Endodermal cell (in vitro differentiated cells): ENCODE measurements at regions not wholly inside any gene's neighbourhood (a gene's known extent, or its start where the extent isn't known, plus 50 kb on each side); places are given as distances from the start of the nearest gene placed in this dataset.

Experiments used
- DNase-seq: peaks from one replicate; pipeline ENCODE4 v3.0.0-alpha.2; 2017
- H3K27ac ChIP-seq: 2 replicates; pipeline ENCODE4 v1.5.1; 2013; ENCODE audit warnings: mild to moderate bottlenecking, low read depth, low read length, moderate library complexity
- H3K27me3 ChIP-seq: 2 replicates; pipeline ENCODE4 v1.6.1; 2013; ENCODE audit warnings: mild to moderate bottlenecking, low read length, moderate library complexity; ENCODE audit not compliant: insufficient read depth, control insufficient read depth, poor library complexity, severe bottlenecking
- H3K36me3 ChIP-seq: 2 replicates; pipeline ENCODE4 v1.7.0; 2013; ENCODE audit warnings: mild to moderate bottlenecking, low read length, moderate library complexity; ENCODE audit not compliant: control insufficient read depth, insufficient read depth
- H3K4me1 ChIP-seq: one replicate; pipeline ENCODE4 v1.7.0; 2013; ENCODE audit warnings: low read length; ENCODE audit not compliant: control insufficient read depth, insufficient read depth
- H3K4me3 ChIP-seq: 2 replicates; pipeline ENCODE4 v1.5.1; 2013; ENCODE audit warnings: mild to moderate bottlenecking, low read length, moderate library complexity
- H3K9ac ChIP-seq: 2 replicates; pipeline ENCODE4 v1.6.1; 2013; ENCODE audit warnings: mild to moderate bottlenecking, low read length, moderate library complexity; ENCODE audit not compliant: poor library complexity, severe bottlenecking; ENCODE audit errors: extremely low read depth
- H3K9me3 ChIP-seq: 2 replicates; pipeline ENCODE4 v1.6.1; 2013; ENCODE audit warnings: mild to moderate bottlenecking, low read length, moderate library complexity; ENCODE audit not compliant: control insufficient read depth
- H3K27ac Mint-ChIP-seq: 2 replicates; pipeline ENCODE4 v1.8.0; 2020; ENCODE audit warnings: mixed read lengths
- H3K27me3 Mint-ChIP-seq: 2 replicates; pipeline ENCODE4 v1.8.0; 2021; ENCODE audit warnings: mild to moderate bottlenecking, mixed read lengths; ENCODE audit not compliant: insufficient read depth
- H3K36me3 Mint-ChIP-seq: 2 replicates; pipeline ENCODE4 v1.8.0; 2020; ENCODE audit warnings: low read depth, mixed read lengths
- H3K4me1 Mint-ChIP-seq: 2 replicates; pipeline ENCODE4 v1.8.0; 2020; ENCODE audit warnings: mixed read lengths
- H3K4me3 Mint-ChIP-seq: 2 replicates; pipeline ENCODE4 v1.8.0; 2020; ENCODE audit warnings: mild to moderate bottlenecking, moderate library complexity, mixed read lengths
- H3K9me3 Mint-ChIP-seq: 2 replicates; pipeline ENCODE4 v1.8.0; 2020; ENCODE audit warnings: mild to moderate bottlenecking, mixed read lengths
- CTCF ChIP-seq: fragments of 200-600 bp; sonication (generic); conservative IDR thresholded peaks from 2 replicates; pipeline ENCODE4 v1.5.0; 2021; ENCODE audit warnings: antibody characterized with exemption, mild to moderate bottlenecking
- WGBS, 2 experiments: methylation state at CpG; one replicate each; pipeline versions ENCODE4 v1.1.5 to v1.1.7; 2013; ENCODE audit warnings: missing lambda C conversion rate in 2 of 2, mixed read lengths in 1 of 2; ENCODE audit not compliant: insufficient coverage in 1 of 2, insufficient read length in 1 of 2; 5-methylcytosine and 5-hydroxymethylcytosine counted together

GRCh38 chr11:106457727-106458126, 380.3 kb downstream of the AASDHPPT start:
- H3K4me1 Mint-ChIP-seq = peaks cover 41% of the 10 kb centered on the region
- Histone ChIP-seq H3K9me3 (peaks cover 6% of the 10 kb centered on the region), H3K27me3 (peaks cover 27% of the 10 kb centered on the region), H3K4me3 (no peak overlapping the region), H3K36me3 (no peaks in the 10 kb centered on the region), H3K4me1 (peaks cover 7% of the 10 kb centered on the region), H3K9ac (no peak overlapping the region), H3K27ac (no peak overlapping the region)
- no peak for TF ChIP-seq CTCF
- DNase-seq = no peak
- no peaks in the 10 kb centered on the region for H3K36me3 Mint-ChIP-seq
- peaks cover 2% of the 10 kb centered on the region for H3K9me3 Mint-ChIP-seq
- H3K27ac Mint-ChIP-seq = no peak overlapping the region
- H3K4me3 Mint-ChIP-seq = no peak overlapping the region
- H3K27me3 Mint-ChIP-seq = peaks cover 7% of the 10 kb centered on the region
- 100% methylated on average over 1 of the region's 1 CpG; no CpG with 5 or more reads in 1 of the 2 experiments for WGBS, 2 experiments

GRCh38 chr11:106459135-106459534, 381.7 kb downstream of the AASDHPPT start:
- no peak overlapping the region for H3K9ac ChIP-seq
- peaks cover 7% of the 10 kb centered on the region for H3K27me3 Mint-ChIP-seq
- WGBS, 2 experiments = 78 to 87% methylated on average over 2 to 3 of the region's 3 CpGs
- no peak for TF ChIP-seq CTCF
- H3K4me1 Mint-ChIP-seq = peaks cover 53% of the 10 kb centered on the region
- H3K4me1 ChIP-seq = peaks cover 7% of the 10 kb centered on the region
- no peaks in the 10 kb centered on the region for H3K36me3 Mint-ChIP-seq
- peaks cover 32% of the 10 kb centered on the region for H3K27me3 ChIP-seq
- no peak overlapping the region for H3K27ac Mint-ChIP-seq
- no peak overlapping the region for H3K27ac ChIP-seq
- H3K36me3 ChIP-seq = no peaks in the 10 kb centered on the region
- H3K4me3 ChIP-seq = no peak overlapping the region
- no peaks in the 10 kb centered on the region for H3K9me3 ChIP-seq
- no peaks in the 10 kb centered on the region for H3K9me3 Mint-ChIP-seq
- H3K4me3 Mint-ChIP-seq = no peak overlapping the region
- DNase-seq = no peak

- Histone ChIP-seq H3K36me3 (no peaks in the 10 kb centered on the region), H3K9ac (no peak overlapping the region), H3K4me1 (peaks cover 7% of the 10 kb centered on the region), H3K4me3 (no peak overlapping the region), H3K27ac (no peak overlapping the region), H3K9me3 (no peaks in the 10 kb centered on the region), H3K27me3 (peaks cover 43% of the 10 kb centered on the region)
- peak overlapping the region; percentile 60 for H3K27ac Mint-ChIP-seq
- no peaks in the 10 kb centered on the region for H3K36me3 Mint-ChIP-seq
- TF ChIP-seq CTCF = no peak
- no peak for DNase-seq
- WGBS, 2 experiments = 84 to 86% methylated on average over 4 of the region's 5 CpGs
- no peak overlapping the region for H3K4me3 Mint-ChIP-seq
- no peaks in the 10 kb centered on the region for H3K9me3 Mint-ChIP-seq
- peaks cover 63% of the 10 kb centered on the region for H3K4me1 Mint-ChIP-seq
- H3K27me3 Mint-ChIP-seq = peaks cover 7% of the 10 kb centered on the region
Measured at GRCh38 chr11:106461148-106461691, 383.8 kb downstream of the AASDHPPT start.
